Peyer's patch (tissue), 4 donors: ENCODE measurements at regions not wholly inside any gene's neighbourhood (a gene's known extent, or its start where the extent isn't known, plus 50 kb on each side); places are given as distances from the start of the nearest gene placed in this dataset.

Experiments used
- POLR2A ChIP-seq, 2 donors: fragments of 450-650 bp; IDR thresholded peaks; one replicate each; pipeline ENCODE4 v1.5.1; 2017; ENCODE audit warnings: antibody characterized with exemption in 2 of 2, mild to moderate bottlenecking in 2 of 2, moderate library complexity in 2 of 2
- TF ChIP-seq, protein P1 (sequence below), 6 experiments: fragments of 450-650 bp in 4 of 6; fragments of 200-600 bp in 2 of 6; sonication (generic) in 1 of 6; IDR thresholded peaks; one replicate each; pipeline ENCODE4 v1.5.1; 2017 to 2019; ENCODE audit warnings: antibody characterized with exemption in 6 of 6, mild to moderate bottlenecking in 3 of 6, moderate library complexity in 1 of 6

DNA sequence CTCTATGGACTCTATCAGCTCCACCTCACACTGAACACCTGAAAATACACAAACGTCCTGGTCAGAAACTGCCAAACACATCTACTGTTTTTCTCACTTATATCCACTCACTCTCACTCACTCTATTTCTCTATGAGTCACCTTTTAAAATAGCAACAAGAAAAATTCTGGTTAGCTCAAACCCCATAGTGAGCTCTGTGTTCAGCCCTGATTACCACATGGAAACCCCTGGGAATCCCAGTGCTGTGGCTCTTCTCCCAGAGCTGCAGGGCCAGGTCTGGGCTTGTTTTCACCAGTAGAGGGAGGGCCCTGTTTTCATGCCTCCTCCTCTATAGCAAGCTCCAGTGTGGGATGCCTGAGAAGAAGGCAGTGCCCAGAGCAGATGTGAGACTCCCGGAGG lies 1126.1 kb downstream of the TMEM121 start:
- TF ChIP-seq, protein P1, sequence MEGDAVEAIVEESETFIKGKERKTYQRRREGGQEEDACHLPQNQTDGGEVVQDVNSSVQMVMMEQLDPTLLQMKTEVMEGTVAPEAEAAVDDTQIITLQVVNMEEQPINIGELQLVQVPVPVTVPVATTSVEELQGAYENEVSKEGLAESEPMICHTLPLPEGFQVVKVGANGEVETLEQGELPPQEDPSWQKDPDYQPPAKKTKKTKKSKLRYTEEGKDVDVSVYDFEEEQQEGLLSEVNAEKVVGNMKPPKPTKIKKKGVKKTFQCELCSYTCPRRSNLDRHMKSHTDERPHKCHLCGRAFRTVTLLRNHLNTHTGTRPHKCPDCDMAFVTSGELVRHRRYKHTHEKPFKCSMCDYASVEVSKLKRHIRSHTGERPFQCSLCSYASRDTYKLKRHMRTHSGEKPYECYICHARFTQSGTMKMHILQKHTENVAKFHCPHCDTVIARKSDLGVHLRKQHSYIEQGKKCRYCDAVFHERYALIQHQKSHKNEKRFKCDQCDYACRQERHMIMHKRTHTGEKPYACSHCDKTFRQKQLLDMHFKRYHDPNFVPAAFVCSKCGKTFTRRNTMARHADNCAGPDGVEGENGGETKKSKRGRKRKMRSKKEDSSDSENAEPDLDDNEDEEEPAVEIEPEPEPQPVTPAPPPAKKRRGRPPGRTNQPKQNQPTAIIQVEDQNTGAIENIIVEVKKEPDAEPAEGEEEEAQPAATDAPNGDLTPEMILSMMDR (IDR thresholded peaks at IDR 0.05) = no peak
- no peak for TF ChIP-seq POLR2A (IDR thresholded peaks at IDR 0.05)
